GM23338 (cell line): ENCODE measurements at regions not wholly inside any gene's neighbourhood (a gene's known extent, or its start where the extent isn't known, plus 50 kb on each side); places are given as distances from the start of the nearest gene placed in this dataset.

Experiments used
- ATAC-seq: fragments of 200-7000 bp; cut with Tn5 transposase; 3 replicates; pipeline ENCODE4 v1.9.1; 2020
- DNase-seq: peaks from one replicate; pipeline ENCODE4 v3.0.0-alpha.2; 2015; ENCODE audit warnings: low spot score
- H2AFZ ChIP-seq: fragments of 200-600 bp; sonication (generic); 2 replicates; pipeline ENCODE4 v1.8.0; 2016; ENCODE audit warnings: antibody characterized with exemption, mild to moderate bottlenecking, moderate library complexity
- H3F3A ChIP-seq: fragments of 200-600 bp; sonication (generic); replicated peaks from 2 replicates; pipeline ENCODE4 v1.8.0; 2017; ENCODE audit warnings: antibody characterized with exemption, mixed run types, low read depth
- H3K27ac ChIP-seq: fragments of 200-600 bp; sonication (generic); 2 replicates; pipeline ENCODE4 v1.6.1; 2016; ENCODE audit warnings: low read depth
- H3K27me3 ChIP-seq: fragments of 200-600 bp; sonication (generic); 2 replicates; pipeline ENCODE4 v1.8.0; 2016; ENCODE audit warnings: mild to moderate bottlenecking, mixed run types, moderate library complexity; ENCODE audit not compliant: insufficient read depth
- H3K36me3 ChIP-seq: fragments of 200-600 bp; sonication (generic); 2 replicates; pipeline ENCODE4 v1.8.0; 2016; ENCODE audit warnings: mild to moderate bottlenecking; ENCODE audit not compliant: insufficient read depth
- H3K4me1 ChIP-seq: fragments of 200-600 bp; sonication (generic); 2 replicates; pipeline ENCODE4 v1.8.0; 2016; ENCODE audit warnings: mild to moderate bottlenecking, moderate library complexity; ENCODE audit not compliant: insufficient read depth
- H3K4me2 ChIP-seq: fragments of 200-600 bp; sonication (generic); 2 replicates; pipeline ENCODE4 v1.7.1; 2017; ENCODE audit warnings: mixed run types
- H3K4me3 ChIP-seq: fragments of 200-600 bp; sonication (generic); 2 replicates; pipeline ENCODE4 v1.6.1; 2016; ENCODE audit warnings: mixed run types
- H3K79me2 ChIP-seq: fragments of 200-600 bp; sonication (generic); replicated peaks from 2 replicates; pipeline ENCODE4 v1.8.0; 2017; ENCODE audit warnings: mild to moderate bottlenecking; ENCODE audit not compliant: insufficient read depth
- H3K9me2 ChIP-seq: fragments of 200-600 bp; sonication (generic); 2 replicates; pipeline ENCODE4 v1.8.0; 2017; ENCODE audit not compliant: insufficient read depth
- H4K20me1 ChIP-seq: fragments of 200-600 bp; sonication (generic); replicated peaks from 2 replicates; pipeline ENCODE4 v1.8.0; 2017; ENCODE audit warnings: mild to moderate bottlenecking; ENCODE audit not compliant: insufficient read depth
- H3K27ac Mint-ChIP-seq: 2 replicates; pipeline ENCODE4 v1.8.0; 2020; ENCODE audit warnings: inconsistent platforms, mild to moderate bottlenecking, moderate library complexity, mixed read lengths
- H3K27me3 Mint-ChIP-seq: 3 replicates; pipeline ENCODE4 v1.8.0; 2022; ENCODE audit warnings: low read depth, mild to moderate bottlenecking, moderate library complexity, mixed read lengths, inconsistent platforms; ENCODE audit not compliant: insufficient read depth, poor library complexity
- H3K36me3 Mint-ChIP-seq: 3 replicates; pipeline ENCODE4 v1.8.0; 2021; ENCODE audit warnings: low read depth, mild to moderate bottlenecking, inconsistent platforms, moderate library complexity, mixed read lengths
- H3K4me1 Mint-ChIP-seq: 3 replicates; pipeline ENCODE4 v1.8.0; 2020; ENCODE audit warnings: mild to moderate bottlenecking, inconsistent platforms, mixed read lengths
- H3K4me3 Mint-ChIP-seq: 3 replicates; pipeline ENCODE4 v1.8.0; 2021; ENCODE audit warnings: moderate library complexity, mild to moderate bottlenecking, inconsistent platforms, mixed read lengths
- H3K9me3 Mint-ChIP-seq: 3 replicates; pipeline ENCODE4 v1.8.0; 2020; ENCODE audit warnings: moderate library complexity, mild to moderate bottlenecking, inconsistent platforms, mixed read lengths
- ETS1 ChIP-seq: IDR thresholded peaks from 2 replicates; pipeline ENCODE4 v1.6.1; 2016; ENCODE audit warnings: antibody characterized with exemption
- EZH2phosphoT487 ChIP-seq: fragments of 200-600 bp; sonication (generic); IDR thresholded peaks from one replicate; pipeline ENCODE4 v1.8.1; 2018; ENCODE audit warnings: antibody characterized with exemption; ENCODE audit not compliant: unreplicated experiment
- POLR2AphosphoS5 ChIP-seq: IDR thresholded peaks from 2 replicates; pipeline ENCODE4 v1.6.1; 2016; ENCODE audit warnings: antibody characterized with exemption, low read depth
- ZNF114 ChIP-seq: fragments of 250-450 bp; sonication (Bioruptor Pico); IDR thresholded peaks from 2 replicates; pipeline ENCODE4 v1.5.0; 2020; ENCODE audit warnings: mild to moderate bottlenecking, moderate library complexity
- ZNF331 ChIP-seq: fragments of 250-450 bp; sonication (Bioruptor Pico); IDR thresholded peaks from 2 replicates; pipeline ENCODE4 v1.5.0; 2020; ENCODE audit warnings: low read depth, mild to moderate bottlenecking, moderate library complexity
- ZNF462 ChIP-seq: fragments of 250-450 bp; sonication (Bioruptor Pico); IDR thresholded peaks from 2 replicates; pipeline ENCODE4 v1.5.0; 2020; ENCODE audit warnings: mild to moderate bottlenecking, moderate library complexity

GRCh38 chr4:11037637-11038036, 353.1 kb upstream of the CLNK start:
- no peak for ATAC-seq
- no peaks in the 10 kb centered on the region for H3K9me2 ChIP-seq
- H3K4me3 ChIP-seq: no peak overlapping the region
- no peaks in the 10 kb centered on the region for H4K20me1 ChIP-seq
- H3K27me3 Mint-ChIP-seq: no peaks in the 10 kb centered on the region
- no peaks in the 10 kb centered on the region for H3F3A ChIP-seq
- no peak overlapping the region for H3K27ac ChIP-seq
- no peaks in the 10 kb centered on the region for H3K4me1 ChIP-seq
- DNase-seq: no peak
- TF ChIP-seq ZNF462 (CRISPR knock-in tag): no peak
- no peak for TF ChIP-seq ETS1
- TF ChIP-seq ZNF331 (CRISPR knock-in tag): no peak
- TF ChIP-seq EZH2phosphoT487: no peak
- TF ChIP-seq ZNF114: no peak
- no peak for TF ChIP-seq POLR2AphosphoS5
- H3K79me2 ChIP-seq: no peaks in the 10 kb centered on the region
- no peak overlapping the region for H3K4me2 ChIP-seq
- no peaks in the 10 kb centered on the region for H3K36me3 ChIP-seq
- peaks cover 2% of the 10 kb centered on the region; the same call in 1 of the 3 replicates for H3K4me1 Mint-ChIP-seq
- H3K27me3 ChIP-seq: no peaks in the 10 kb centered on the region
- no peaks in the 10 kb centered on the region; the same call in 2 of the 3 replicates for H3K9me3 Mint-ChIP-seq
- H3K27ac Mint-ChIP-seq: no peak overlapping the region
- no peak overlapping the region for H3K4me3 Mint-ChIP-seq
- no peaks in the 10 kb centered on the region for H3K36me3 Mint-ChIP-seq
- peak overlapping the region; percentile 60; the same call in 1 of the 2 replicates for H2AFZ ChIP-seq
